ENCODE measurements at regions not wholly inside any gene's neighbourhood (a gene's known extent, or its start where the extent isn't known, plus 50 kb on each side); places are given as distances from the start of the nearest gene placed in this dataset.

DNA sequence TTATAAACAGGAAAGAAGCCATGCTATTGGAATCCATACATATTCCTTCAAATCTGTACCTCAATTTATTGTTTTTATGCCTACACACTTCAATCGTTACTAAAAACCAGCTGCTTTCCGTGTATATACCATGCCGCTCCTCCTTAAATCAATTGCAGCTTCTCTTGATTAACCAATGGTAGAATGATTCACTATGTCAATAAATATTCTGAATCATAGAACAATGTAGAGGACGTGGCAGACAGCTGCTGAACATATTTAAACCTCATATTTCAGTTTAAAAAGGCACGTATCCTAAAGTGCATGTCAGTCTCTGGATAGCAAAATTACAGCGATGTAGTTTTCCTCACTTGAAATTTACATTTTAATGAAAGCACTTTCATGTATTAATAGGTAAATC is 100.4 kb downstream of the MRPL39 start:
- H3K9ac ChIP-seq (ENCODE audit: low read depth in 1 of 2, low read length in 2 of 2): no peak overlapping the region
- H3K36me3 ChIP-seq (ENCODE audit: control insufficient read depth in 4 of 4, insufficient read depth in 3 of 4, low read depth in 1 of 4, low read length in 3 of 4): no peaks in the 10 kb centered on the region
- no peak overlapping the region for H3K27ac ChIP-seq (ENCODE audit: low read depth in 1 of 2, low read length in 2 of 2)
- H3K4me3 ChIP-seq (ENCODE audit: low read depth in 1 of 3, low read length in 3 of 3): no peak overlapping the region
- H3K4me1 ChIP-seq (ENCODE audit: control insufficient read depth in 4 of 4, insufficient read depth in 4 of 4, low read length in 3 of 4): no peaks in the 10 kb centered on the region
- no peaks in the 10 kb centered on the region for H3K27me3 ChIP-seq (ENCODE audit: control insufficient read depth in 4 of 4, insufficient read depth in 4 of 4, low read length in 3 of 4)
- no peak for DNase-seq (ENCODE audit: low spot score)
- H3K9me3 ChIP-seq (ENCODE audit: control insufficient read depth in 4 of 4, low read length in 3 of 4): no peaks in the 10 kb centered on the region
- TF ChIP-seq JUND (IDR thresholded peaks at IDR 0.05) (no peak), NR2F2 (IDR thresholded peaks at IDR 0.05) (no peak), RXRA (IDR thresholded peaks at IDR 0.05) (no peak), YY1 (IDR thresholded peaks at IDR 0.05) (no peak)
- WGBS: 78% methylated on average over 6 of the region's 6 CpGs

DNA sequence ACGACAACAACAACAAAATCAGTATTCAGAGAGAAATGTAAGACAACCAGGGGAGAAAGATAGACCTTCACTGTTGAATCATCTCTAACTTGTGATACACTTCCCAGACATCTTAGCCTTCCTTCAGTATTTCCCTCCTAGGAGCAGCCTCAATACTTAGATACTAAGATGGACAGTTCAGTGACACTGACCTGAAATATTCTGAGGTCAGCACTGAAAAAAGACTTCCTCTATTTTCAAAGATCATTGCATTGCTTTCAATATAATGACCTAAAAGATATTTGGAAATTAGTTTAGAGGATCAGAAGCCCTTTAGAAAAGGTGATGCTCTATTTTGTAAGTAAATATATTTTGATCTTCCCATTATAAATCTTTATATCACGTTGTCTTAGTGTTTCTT is 101.0 kb downstream of the MRPL39 start:
- Histone ChIP-seq H3K9me3 (ENCODE audit: control insufficient read depth in 4 of 4, low read length in 3 of 4) (no peaks in the 10 kb centered on the region), H3K4me3 (ENCODE audit: low read depth in 1 of 3, low read length in 3 of 3) (no peak overlapping the region), H3K36me3 (ENCODE audit: control insufficient read depth in 4 of 4, insufficient read depth in 3 of 4, low read depth in 1 of 4, low read length in 3 of 4) (no peaks in the 10 kb centered on the region), H3K4me1 (ENCODE audit: control insufficient read depth in 4 of 4, insufficient read depth in 4 of 4, low read length in 3 of 4) (no peaks in the 10 kb centered on the region), H3K27ac (ENCODE audit: low read depth in 1 of 2, low read length in 2 of 2) (no peak overlapping the region), H3K9ac (ENCODE audit: low read depth in 1 of 2, low read length in 2 of 2) (no peak overlapping the region), H3K27me3 (ENCODE audit: control insufficient read depth in 4 of 4, insufficient read depth in 4 of 4, low read length in 3 of 4) (no peaks in the 10 kb centered on the region)
- DNase-seq (ENCODE audit: low spot score): no peak
- 80% methylated on average over 2 of the region's 2 CpGs for WGBS
- TF ChIP-seq FOXA2 (IDR thresholded peaks at IDR 0.05) (no peak), NR2F2 (IDR thresholded peaks at IDR 0.05) (no peak), RXRA (IDR thresholded peaks at IDR 0.05) (no peak)
- TF ChIP-seq, protein P1, sequence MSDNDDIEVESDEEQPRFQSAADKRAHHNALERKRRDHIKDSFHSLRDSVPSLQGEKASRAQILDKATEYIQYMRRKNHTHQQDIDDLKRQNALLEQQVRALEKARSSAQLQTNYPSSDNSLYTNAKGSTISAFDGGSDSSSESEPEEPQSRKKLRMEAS (IDR thresholded peaks at IDR 0.05): no peak
- TF ChIP-seq, protein P2, sequence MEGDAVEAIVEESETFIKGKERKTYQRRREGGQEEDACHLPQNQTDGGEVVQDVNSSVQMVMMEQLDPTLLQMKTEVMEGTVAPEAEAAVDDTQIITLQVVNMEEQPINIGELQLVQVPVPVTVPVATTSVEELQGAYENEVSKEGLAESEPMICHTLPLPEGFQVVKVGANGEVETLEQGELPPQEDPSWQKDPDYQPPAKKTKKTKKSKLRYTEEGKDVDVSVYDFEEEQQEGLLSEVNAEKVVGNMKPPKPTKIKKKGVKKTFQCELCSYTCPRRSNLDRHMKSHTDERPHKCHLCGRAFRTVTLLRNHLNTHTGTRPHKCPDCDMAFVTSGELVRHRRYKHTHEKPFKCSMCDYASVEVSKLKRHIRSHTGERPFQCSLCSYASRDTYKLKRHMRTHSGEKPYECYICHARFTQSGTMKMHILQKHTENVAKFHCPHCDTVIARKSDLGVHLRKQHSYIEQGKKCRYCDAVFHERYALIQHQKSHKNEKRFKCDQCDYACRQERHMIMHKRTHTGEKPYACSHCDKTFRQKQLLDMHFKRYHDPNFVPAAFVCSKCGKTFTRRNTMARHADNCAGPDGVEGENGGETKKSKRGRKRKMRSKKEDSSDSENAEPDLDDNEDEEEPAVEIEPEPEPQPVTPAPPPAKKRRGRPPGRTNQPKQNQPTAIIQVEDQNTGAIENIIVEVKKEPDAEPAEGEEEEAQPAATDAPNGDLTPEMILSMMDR (IDR thresholded peaks at IDR 0.05; ENCODE audit: low read depth, low read length, missing input control): no peak

DNA sequence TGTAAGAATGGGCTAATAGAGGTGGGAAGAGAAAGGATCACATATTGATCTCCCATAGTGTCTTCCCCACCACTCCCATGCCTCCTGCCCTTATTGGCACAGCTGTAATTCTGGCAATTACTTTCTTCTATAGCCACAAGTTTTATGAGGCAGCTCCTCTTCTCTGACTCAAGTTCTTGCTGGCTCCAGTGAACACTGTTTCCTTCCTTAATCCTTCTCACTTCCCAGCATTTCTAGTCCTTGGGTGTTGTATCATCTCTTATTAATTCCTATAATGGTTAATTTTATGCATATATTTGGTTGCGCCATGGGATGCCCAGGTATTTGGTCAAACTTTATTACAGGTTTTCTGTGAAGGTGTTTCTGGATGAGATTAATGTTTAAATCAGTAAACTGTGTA is 103.3 kb downstream of the MRPL39 start:
- Histone ChIP-seq H3K36me3 (ENCODE audit: control insufficient read depth in 4 of 4, insufficient read depth in 3 of 4, low read depth in 1 of 4, low read length in 3 of 4) (no peaks in the 10 kb centered on the region), H3K9ac (ENCODE audit: low read depth in 1 of 2, low read length in 2 of 2) (no peak overlapping the region), H3K4me1 (ENCODE audit: control insufficient read depth in 4 of 4, insufficient read depth in 4 of 4, low read length in 3 of 4) (no peaks in the 10 kb centered on the region), H3K27ac (ENCODE audit: low read depth in 1 of 2, low read length in 2 of 2) (no peak overlapping the region), H3K4me3 (ENCODE audit: low read depth in 1 of 3, low read length in 3 of 3) (no peak overlapping the region), H3K9me3 (ENCODE audit: control insufficient read depth in 4 of 4, low read length in 3 of 4) (no peaks in the 10 kb centered on the region), H3K27me3 (ENCODE audit: control insufficient read depth in 4 of 4, insufficient read depth in 4 of 4, low read length in 3 of 4) (no peaks in the 10 kb centered on the region)
- TF ChIP-seq HNF4G (IDR thresholded peaks at IDR 0.05) (no peak), NR2F2 (IDR thresholded peaks at IDR 0.05) (no peak), RXRA (IDR thresholded peaks at IDR 0.05) (no peak), GABPA (IDR thresholded peaks at IDR 0.05 in 1 of 2, conservative IDR thresholded peaks at IDR 0.05 in 1 of 2) (no peak), FOXA1 (IDR thresholded peaks at IDR 0.05) (no peak)
- DNase-seq (ENCODE audit: low spot score): no peak
- WGBS: 91% methylated on average over 1 of the region's 1 CpG

DNA sequence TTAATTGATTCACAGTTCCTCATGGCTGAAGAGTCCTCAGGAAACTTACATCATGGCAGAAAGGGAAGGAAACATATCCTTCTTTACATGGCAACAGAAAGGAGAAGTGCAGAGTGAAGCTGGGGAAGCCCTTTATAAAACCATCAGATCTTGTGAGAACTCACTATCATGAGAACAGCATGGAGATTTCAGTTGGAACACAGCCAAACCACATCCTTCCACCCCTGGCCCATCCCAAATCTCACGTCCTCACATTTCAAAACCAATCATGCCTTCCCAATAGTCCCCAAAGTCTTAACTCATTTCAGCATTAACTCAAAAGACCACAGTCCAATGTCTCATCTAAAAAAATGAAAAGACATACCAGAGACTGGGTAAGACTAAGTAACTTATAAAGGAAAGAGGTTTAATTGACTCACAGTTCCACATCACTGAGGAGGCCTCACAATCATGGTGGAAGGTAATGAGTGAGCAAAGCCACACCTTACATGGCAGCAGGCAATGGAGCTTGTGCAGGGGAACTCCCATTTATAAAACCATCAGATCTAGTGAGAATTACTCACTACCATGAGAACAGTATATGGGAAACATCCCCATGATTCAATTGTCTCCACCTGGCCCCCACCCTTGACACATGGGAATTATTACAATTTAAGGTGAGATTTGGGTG is 105.2 kb downstream of the MRPL39 start:
- 43% methylated on average over 1 of the region's 1 CpG for WGBS
- H3K9me3 ChIP-seq (ENCODE audit: control insufficient read depth in 4 of 4, low read length in 3 of 4): no peaks in the 10 kb centered on the region
- no peak for DNase-seq (ENCODE audit: low spot score)
- H3K9ac ChIP-seq (ENCODE audit: low read depth in 1 of 2, low read length in 2 of 2): no peak overlapping the region
- TF ChIP-seq NR2F2 (IDR thresholded peaks at IDR 0.05): no peak
- TF ChIP-seq, protein P3, sequence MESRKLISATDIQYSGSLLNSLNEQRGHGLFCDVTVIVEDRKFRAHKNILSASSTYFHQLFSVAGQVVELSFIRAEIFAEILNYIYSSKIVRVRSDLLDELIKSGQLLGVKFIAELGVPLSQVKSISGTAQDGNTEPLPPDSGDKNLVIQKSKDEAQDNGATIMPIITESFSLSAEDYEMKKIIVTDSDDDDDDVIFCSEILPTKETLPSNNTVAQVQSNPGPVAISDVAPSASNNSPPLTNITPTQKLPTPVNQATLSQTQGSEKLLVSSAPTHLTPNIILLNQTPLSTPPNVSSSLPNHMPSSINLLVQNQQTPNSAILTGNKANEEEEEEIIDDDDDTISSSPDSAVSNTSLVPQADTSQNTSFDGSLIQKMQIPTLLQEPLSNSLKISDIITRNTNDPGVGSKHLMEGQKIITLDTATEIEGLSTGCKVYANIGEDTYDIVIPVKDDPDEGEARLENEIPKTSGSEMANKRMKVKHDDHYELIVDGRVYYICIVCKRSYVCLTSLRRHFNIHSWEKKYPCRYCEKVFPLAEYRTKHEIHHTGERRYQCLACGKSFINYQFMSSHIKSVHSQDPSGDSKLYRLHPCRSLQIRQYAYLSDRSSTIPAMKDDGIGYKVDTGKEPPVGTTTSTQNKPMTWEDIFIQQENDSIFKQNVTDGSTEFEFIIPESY (IDR thresholded peaks at IDR 0.05): no peak
- TF ChIP-seq, protein P2 (IDR thresholded peaks at IDR 0.05; ENCODE audit: low read depth, low read length, missing input control): no peak
- TF ChIP-seq, protein P4, sequence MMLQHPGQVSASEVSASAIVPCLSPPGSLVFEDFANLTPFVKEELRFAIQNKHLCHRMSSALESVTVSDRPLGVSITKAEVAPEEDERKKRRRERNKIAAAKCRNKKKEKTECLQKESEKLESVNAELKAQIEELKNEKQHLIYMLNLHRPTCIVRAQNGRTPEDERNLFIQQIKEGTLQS (IDR thresholded peaks at IDR 0.05): no peak
- TF ChIP-seq TAF1 (conservative IDR thresholded peaks at IDR 0.05): no peak
- TF ChIP-seq FOXA2 (IDR thresholded peaks at IDR 0.05): no peak
- TF ChIP-seq JUND (IDR thresholded peaks at IDR 0.05): no peak
- no peak for TF ChIP-seq GABPA (IDR thresholded peaks at IDR 0.05 in 1 of 2, conservative IDR thresholded peaks at IDR 0.05 in 1 of 2)
- TF ChIP-seq EGR1 (IDR thresholded peaks at IDR 0.05; ENCODE audit: low read depth in 2 of 2): no peak
- TF ChIP-seq, protein P1 (IDR thresholded peaks at IDR 0.05): no peak
- no peak for TF ChIP-seq RXRA (IDR thresholded peaks at IDR 0.05)
- TF ChIP-seq HNF4G (IDR thresholded peaks at IDR 0.05): no peak
- no peak for TF ChIP-seq RAD21 (IDR thresholded peaks at IDR 0.05)
- H3K27me3 ChIP-seq (ENCODE audit: control insufficient read depth in 4 of 4, insufficient read depth in 4 of 4, low read length in 3 of 4): no peaks in the 10 kb centered on the region
- no peaks in the 10 kb centered on the region for H3K36me3 ChIP-seq (ENCODE audit: control insufficient read depth in 4 of 4, insufficient read depth in 3 of 4, low read depth in 1 of 4, low read length in 3 of 4)
- no peaks in the 10 kb centered on the region for H3K4me1 ChIP-seq (ENCODE audit: control insufficient read depth in 4 of 4, insufficient read depth in 4 of 4, low read length in 3 of 4)
- no peak overlapping the region for H3K27ac ChIP-seq (ENCODE audit: low read depth in 1 of 2, low read length in 2 of 2)
- no peak overlapping the region for H3K4me3 ChIP-seq (ENCODE audit: low read depth in 1 of 3, low read length in 3 of 3)
